Small intestine (tissue), 7 donors: ENCODE measurements at regions not wholly inside any gene's neighbourhood (a gene's known extent, or its start where the extent isn't known, plus 50 kb on each side); places are given as distances from the start of the nearest gene placed in this dataset.
"Not testable (repeated sequence)": the region's sequence is repeated elsewhere in the genome, so short reads cannot be mapped to it uniquely, and the experiment has no call there.

Experiments used
- DNase-seq, 2 donors: peaks; one replicate each; pipeline versions ENCODE4 v3.0.0 to v3.0.0-alpha.2; 2013
- FAIRE-seq: peaks from 2 replicates; lab custom pipeline; 2012; peaks lifted over from hg19 to GRCh38; lab: Jason Lieb, UNC
- H3K27ac ChIP-seq, 3 donors: one replicate each; pipeline ENCODE4 v1.5.1; 2013; ENCODE audit warnings: low read length in 2 of 3, mild to moderate bottlenecking in 2 of 3, control low read depth in 1 of 3, inconsistent platforms in 1 of 3, low read depth in 1 of 3, moderate library complexity in 1 of 3
- H3K27me3 ChIP-seq, 3 donors: one replicate each; pipeline ENCODE4 v1.6.1; 2013; ENCODE audit warnings: low read length in 3 of 3, inconsistent platforms in 1 of 3; ENCODE audit not compliant: control insufficient read depth in 3 of 3, insufficient read depth in 3 of 3
- H3K36me3 ChIP-seq, 3 donors: one replicate each; pipeline ENCODE4 v1.6.1; 2013; ENCODE audit warnings: low read length in 3 of 3, inconsistent platforms in 1 of 3, low read depth in 1 of 3, mild to moderate bottlenecking in 1 of 3, moderate library complexity in 1 of 3; ENCODE audit not compliant: control insufficient read depth in 3 of 3, insufficient read depth in 2 of 3
- H3K4me1 ChIP-seq, 3 donors: one replicate each; pipeline ENCODE4 v1.6.1; 2013; ENCODE audit warnings: low read length in 2 of 3, inconsistent platforms in 1 of 3, low read depth in 1 of 3, mild to moderate bottlenecking in 1 of 3, moderate library complexity in 1 of 3; ENCODE audit not compliant: control insufficient read depth in 3 of 3, insufficient read depth in 2 of 3
- H3K4me3 ChIP-seq, 3 donors: one replicate each; pipeline ENCODE4 v1.5.1; 2013; ENCODE audit warnings: low read length in 3 of 3, control low read depth in 1 of 3, inconsistent platforms in 1 of 3, low read depth in 1 of 3, mild to moderate bottlenecking in 1 of 3, moderate library complexity in 1 of 3
- H3K9me3 ChIP-seq, 2 donors: one replicate each; pipeline ENCODE4 v1.6.1; 2013; ENCODE audit warnings: low read depth in 1 of 2, low read length in 1 of 2; ENCODE audit not compliant: control insufficient read depth in 2 of 2, insufficient read depth in 1 of 2
- WGBS, 3 donors: extraction: QIAGEN DNeasy Blood & Tissue Kit; methylation state at CpG; one replicate each; pipeline ENCODE4 v1.1.7; 2013; 5-methylcytosine and 5-hydroxymethylcytosine counted together
- donor health status: healthy with polysubstance abuse.
- donor health status: control.
- donor health status: control.
- donor health status: Bipolar disorder and iron deficiency.
- donor health status: healthy.

DNA sequence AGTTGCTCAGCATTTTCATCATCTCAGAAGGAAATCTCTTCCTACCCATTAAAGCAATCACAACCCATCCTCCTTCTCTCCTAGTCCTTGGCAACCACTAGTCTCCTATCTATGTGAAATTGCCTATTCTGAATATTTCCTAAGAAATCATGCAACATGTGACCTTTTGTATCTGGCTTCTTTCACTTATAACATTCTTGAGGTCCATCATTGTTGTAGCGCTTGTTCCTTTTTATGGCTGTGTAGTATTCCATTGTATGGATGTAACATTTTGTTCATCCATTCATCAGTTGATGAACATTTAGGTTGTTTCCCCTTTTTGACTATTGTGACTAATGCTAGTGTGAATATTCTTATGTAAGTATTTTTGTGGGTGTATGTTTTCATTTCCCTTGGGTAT is 2175.8 kb upstream of the DEFB115 start:
- WGBS, 3 donors = 35 to 95% (median 71%) methylated on average over 1 of the region's 1 CpG
- H3K9me3 ChIP-seq = peaks cover 1 to 20% of the 10 kb centered on the region in 2 donors
- DNase-seq, H3K4me1 ChIP-seq, H3K27ac ChIP-seq, FAIRE-seq, H3K27me3 ChIP-seq, H3K36me3 ChIP-seq, H3K4me3 ChIP-seq: not testable (repeated sequence)

DNA sequence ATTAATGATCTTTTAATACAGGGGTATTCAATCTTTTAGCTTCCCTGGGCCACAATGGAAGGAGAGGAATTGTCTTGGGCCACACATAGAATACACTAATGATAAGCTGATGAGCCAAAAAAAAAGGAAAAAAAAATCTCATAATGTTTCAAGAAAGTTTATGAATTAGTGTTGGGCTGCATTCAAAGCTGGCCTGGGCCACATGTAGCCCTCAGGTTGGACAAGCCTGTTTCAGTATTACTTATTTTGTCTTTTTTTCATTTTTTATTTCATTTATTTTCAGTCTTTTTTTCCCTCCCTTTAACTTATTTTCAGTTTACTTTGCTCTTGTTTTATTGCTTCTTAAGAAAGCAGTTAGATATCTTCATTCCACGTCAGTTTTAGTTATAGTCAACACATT is 2171.8 kb upstream of the DEFB115 start:
- FAIRE-seq (no peak), DNase-seq (no peak)
- 7 to 9% (median 7%) methylated on average over 1 of the region's 1 CpG for WGBS, 3 donors
- Histone ChIP-seq H3K9me3 (peaks cover 1 to 9% of the 10 kb centered on the region in 2 donors), H3K36me3 (no peaks in the 10 kb centered on the region), H3K4me3 (no peak overlapping the region), H3K27ac (no peak overlapping the region), H3K27me3 (no peaks in the 10 kb centered on the region), H3K4me1 (no peaks in the 10 kb centered on the region)

DNA sequence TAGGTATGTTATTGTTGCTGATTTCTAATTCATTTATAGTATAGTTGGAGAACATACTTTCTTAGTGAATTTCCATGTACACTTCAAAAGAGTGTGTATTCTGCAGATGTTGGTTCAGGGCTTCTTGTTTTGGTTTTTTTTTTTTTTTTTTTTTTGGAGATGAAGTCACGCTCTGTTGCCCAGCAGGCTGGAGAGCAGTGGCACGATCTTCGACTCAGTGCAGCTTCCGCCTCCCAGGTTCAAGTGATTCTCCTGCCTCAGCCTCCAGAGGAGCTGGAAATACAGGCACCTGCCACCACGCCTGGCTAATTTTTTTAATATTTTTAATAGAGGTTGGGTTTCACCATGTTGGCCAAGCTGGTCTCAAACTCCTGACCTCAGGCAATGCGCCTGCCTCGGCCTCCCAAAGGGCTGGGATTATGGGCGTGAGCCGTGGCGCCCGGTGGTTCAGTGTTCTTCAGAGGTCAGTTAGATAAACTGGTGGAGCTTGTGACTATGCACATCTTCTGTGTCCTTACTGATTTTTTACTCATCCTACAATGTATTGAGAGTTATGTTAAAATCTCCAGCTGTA is 2171.2 kb upstream of the DEFB115 start:
- FAIRE-seq, H3K36me3 ChIP-seq, H3K27ac ChIP-seq, H3K4me3 ChIP-seq, H3K4me1 ChIP-seq, H3K27me3 ChIP-seq, DNase-seq, H3K9me3 ChIP-seq: not testable (repeated sequence)
- 83 to 90% (median 87%) methylated on average over 11 of the region's 11 CpGs for WGBS, 3 donors

DNA sequence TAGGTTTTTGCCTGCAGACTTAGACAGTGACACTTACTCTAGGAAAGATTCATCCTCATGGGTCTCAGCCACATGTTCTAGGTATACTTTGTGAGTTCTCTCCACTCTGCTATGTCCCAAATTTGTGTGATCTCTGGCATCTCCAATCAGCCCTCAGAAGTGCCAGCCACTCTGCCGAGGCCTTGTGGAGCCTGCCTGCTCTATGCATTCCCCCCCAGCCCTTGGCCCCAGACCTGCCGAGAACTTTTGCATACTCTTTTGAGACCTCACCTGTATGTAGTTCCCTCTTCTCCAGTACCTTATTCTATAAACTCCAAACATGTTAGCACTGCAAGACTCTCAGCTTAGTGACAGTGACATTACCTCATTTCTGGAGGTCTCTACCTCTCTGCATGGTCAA is 2170.5 kb upstream of the DEFB115 start:
- FAIRE-seq = no peak
- peaks cover 1 to 9% of the 10 kb centered on the region in 2 donors for H3K9me3 ChIP-seq
- no peak overlapping the region for H3K27ac ChIP-seq
- H3K4me3 ChIP-seq = no peak overlapping the region
- H3K36me3 ChIP-seq = no peaks in the 10 kb centered on the region
- no peaks in the 10 kb centered on the region for H3K27me3 ChIP-seq
- DNase-seq = no peak
- 84 to 93% (median 91%) methylated on average over 2 of the region's 2 CpGs for WGBS, 3 donors
- no peaks in the 10 kb centered on the region for H3K4me1 ChIP-seq

DNA sequence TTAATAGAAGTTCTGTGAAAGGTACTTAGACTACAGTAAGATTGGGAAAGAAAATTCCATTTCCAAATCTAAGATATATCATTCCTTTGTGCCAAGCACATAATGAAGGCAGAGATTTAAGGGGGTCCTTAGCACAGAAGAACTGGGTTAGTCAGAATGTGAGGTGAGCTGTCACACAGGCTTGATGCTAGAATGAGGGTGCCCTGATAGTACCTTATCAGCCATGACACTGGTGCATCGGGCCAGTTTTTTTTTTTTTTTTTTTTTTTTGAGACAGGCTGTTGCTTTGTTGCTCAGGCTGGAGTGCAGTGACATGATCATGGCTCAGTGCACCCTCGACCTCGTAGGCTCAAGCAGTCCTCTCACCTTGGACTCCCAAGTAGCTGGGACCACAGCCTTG is 2169.6 kb upstream of the DEFB115 start:
- WGBS, 3 donors = 50 to 59% (median 53%) methylated on average over 2 to 3 of the region's 3 CpGs
- H3K27ac ChIP-seq, H3K4me3 ChIP-seq, FAIRE-seq, DNase-seq, H3K27me3 ChIP-seq, H3K36me3 ChIP-seq, H3K9me3 ChIP-seq, H3K4me1 ChIP-seq: not testable (repeated sequence)

DNA sequence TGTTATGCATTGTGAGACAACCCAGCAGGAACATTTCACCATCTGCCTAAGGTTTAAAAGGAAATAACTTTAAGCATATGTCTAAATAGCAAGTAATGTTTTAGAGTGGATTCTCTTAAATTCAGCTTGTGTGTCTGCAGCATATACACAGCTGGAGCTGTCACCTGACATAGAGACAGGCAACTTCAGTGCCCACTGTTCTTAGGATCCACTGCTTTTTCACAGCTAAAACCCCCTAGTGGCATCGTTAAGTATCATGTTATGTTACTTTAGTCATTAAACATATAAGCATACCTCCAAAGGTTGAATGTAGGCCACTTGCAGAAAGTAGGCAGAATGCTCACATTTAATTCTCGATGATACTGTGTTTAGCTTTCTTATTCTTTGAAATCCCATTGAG is 2169.0 kb upstream of the DEFB115 start:
- H3K27ac ChIP-seq, FAIRE-seq: not testable (repeated sequence)

DNA sequence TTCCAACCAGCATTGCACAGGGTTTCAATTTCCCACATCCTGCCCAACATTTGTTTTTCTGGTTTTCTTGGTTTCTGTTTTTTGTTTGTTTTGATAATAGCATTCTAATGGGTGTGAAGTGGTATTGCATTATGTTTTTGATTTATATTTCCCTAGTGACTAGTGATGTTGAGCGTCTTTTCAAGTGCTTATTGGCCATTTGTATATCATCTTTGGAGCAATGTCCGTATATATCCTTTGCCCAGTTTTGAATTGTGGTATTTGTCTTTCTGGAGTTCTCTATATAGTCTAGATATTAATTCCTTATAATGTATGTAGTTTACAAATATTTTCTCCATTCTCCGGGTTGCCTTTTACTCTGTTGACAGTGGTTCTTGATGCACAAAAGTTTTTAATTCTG is 2168.1 kb upstream of the DEFB115 start:
- not testable (repeated sequence) for H3K36me3 ChIP-seq, DNase-seq, H3K4me1 ChIP-seq, H3K27me3 ChIP-seq, H3K9me3 ChIP-seq, FAIRE-seq, H3K4me3 ChIP-seq, H3K27ac ChIP-seq
- 56 to 59% (median 58%) methylated on average over 3 of the region's 3 CpGs for WGBS, 3 donors

More for the DNA sequence above, 2169.0 kb upstream of the DEFB115 start:
- 76 to 80% (median 77%) methylated on average over 2 of the region's 2 CpGs for WGBS, 3 donors
- peak in 1 of 2 donors; percentile 16 for DNase-seq
- not testable (repeated sequence) for H3K27me3 ChIP-seq, H3K4me1 ChIP-seq, H3K36me3 ChIP-seq, H3K4me3 ChIP-seq, H3K9me3 ChIP-seq

DNA sequence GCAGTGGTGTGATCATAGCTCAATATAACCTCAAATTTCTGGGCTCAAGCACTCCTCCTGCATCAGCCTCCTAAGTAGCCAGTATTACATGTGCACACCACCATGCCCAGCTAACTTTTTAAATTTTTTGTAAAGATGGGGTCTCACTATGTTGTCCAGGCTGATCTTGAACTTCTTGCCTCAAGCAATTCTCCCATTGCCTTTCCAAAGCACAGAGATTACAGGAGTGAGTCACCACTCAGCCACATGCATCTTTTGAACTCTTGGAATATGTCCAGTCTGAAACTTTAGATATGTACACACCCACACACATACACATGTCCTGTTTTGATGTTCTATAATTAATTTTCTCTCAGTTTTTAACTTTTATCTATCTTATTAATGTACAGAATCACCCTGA is 2163.5 kb upstream of the DEFB115 start:
- not testable (repeated sequence) for FAIRE-seq, H3K36me3 ChIP-seq, H3K9me3 ChIP-seq, H3K27me3 ChIP-seq, H3K4me1 ChIP-seq, H3K4me3 ChIP-seq, H3K27ac ChIP-seq, DNase-seq

DNA sequence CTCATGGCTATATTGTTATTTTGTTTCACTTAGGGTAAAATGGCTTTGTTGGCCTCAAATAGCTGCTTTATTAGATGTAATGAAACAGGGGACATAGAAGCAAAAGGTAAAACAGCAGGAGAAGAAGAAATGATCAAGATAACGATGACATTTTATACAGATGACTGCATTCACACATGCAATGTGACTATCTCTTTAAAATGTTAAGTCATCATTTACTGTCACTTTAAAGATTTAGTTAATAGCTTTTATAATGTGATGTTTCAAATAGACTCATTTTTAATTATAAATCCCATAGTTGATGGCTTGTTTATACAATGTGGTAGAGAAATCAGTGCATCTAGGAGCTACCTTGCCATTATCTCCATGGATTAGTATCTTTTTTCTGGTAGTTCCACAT is 2160.8 kb upstream of the DEFB115 start:
- not testable (repeated sequence) for H3K36me3 ChIP-seq, DNase-seq, FAIRE-seq, H3K27ac ChIP-seq, H3K9me3 ChIP-seq, H3K4me3 ChIP-seq, H3K27me3 ChIP-seq, H3K4me1 ChIP-seq
- WGBS, 3 donors = 45 to 60% (median 45%) methylated on average over 1 of the region's 1 CpG
